DOHH2 (cell line): ENCODE measurements at regions not wholly inside any gene's neighbourhood (a gene's known extent, or its start where the extent isn't known, plus 50 kb on each side); places are given as distances from the start of the nearest gene placed in this dataset.

Experiments used
- H3F3A ChIP-seq: fragments of 200-600 bp; sonication (generic), shearing (Covaris generic); 2 replicates; pipeline ENCODE4 v1.6.0; 2016; ENCODE audit warnings: antibody characterized with exemption, mild to moderate bottlenecking; ENCODE audit not compliant: control insufficient read depth, insufficient read depth
- H3K27ac ChIP-seq: fragments of 200-600 bp; sonication (generic); 2 replicates; pipeline ENCODE4 v1.5.1; 2014; ENCODE audit warnings: low read depth, mild to moderate bottlenecking, low read length, moderate library complexity
- H3K27me3 ChIP-seq: fragments of 200-600 bp; sonication (generic); 2 replicates; pipeline ENCODE4 v1.6.1; 2014; ENCODE audit warnings: mild to moderate bottlenecking, low read length, mixed read lengths; ENCODE audit not compliant: control insufficient read depth
- H3K36me3 ChIP-seq: fragments of 200-600 bp; sonication (generic); 2 replicates; pipeline ENCODE4 v1.6.1; 2014; ENCODE audit warnings: mild to moderate bottlenecking, low read length, moderate library complexity, mixed read lengths; ENCODE audit not compliant: control insufficient read depth
- H3K4me1 ChIP-seq: fragments of 200-600 bp; sonication (generic); 2 replicates; pipeline ENCODE4 v1.6.1; 2014; ENCODE audit warnings: mild to moderate bottlenecking, low read length, mixed read lengths; ENCODE audit not compliant: control insufficient read depth
- H3K4me2 ChIP-seq: fragments of 200-600 bp; sonication (generic); 2 replicates; pipeline ENCODE4 v1.6.0; 2014; ENCODE audit warnings: mild to moderate bottlenecking, low read length, moderate library complexity
- H3K4me3 ChIP-seq: fragments of 200-600 bp; sonication (generic); 2 replicates; pipeline ENCODE4 v1.5.1; 2014; ENCODE audit warnings: mild to moderate bottlenecking, low read length, mixed read lengths
- H3K79me2 ChIP-seq: fragments of 200-600 bp; sonication (generic); 2 replicates; pipeline ENCODE4 v1.6.1; 2014; ENCODE audit warnings: mild to moderate bottlenecking, low read length, mixed read lengths; ENCODE audit not compliant: control insufficient read depth
- H3K9me2 ChIP-seq: fragments of 200-600 bp; sonication (generic); replicated peaks from 2 replicates; pipeline ENCODE4 v1.6.1; 2014; ENCODE audit warnings: mild to moderate bottlenecking, low read length, mixed read lengths; ENCODE audit not compliant: control insufficient read depth
- H3K9me3 ChIP-seq: fragments of 200-600 bp; sonication (generic); 2 replicates; pipeline ENCODE4 v1.6.1; 2014; ENCODE audit warnings: antibody characterized with exemption, low read length, mixed read lengths; ENCODE audit not compliant: control insufficient read depth, insufficient read depth
- H4K20me1 ChIP-seq: fragments of 200-600 bp; sonication (generic); 2 replicates; pipeline ENCODE4 v1.6.0; 2014; ENCODE audit warnings: low read depth, mild to moderate bottlenecking, antibody characterized with exemption, low read length, moderate library complexity; ENCODE audit not compliant: control insufficient read depth, insufficient read depth
- CTCF ChIP-seq: fragments of 200-600 bp; sonication (generic); IDR thresholded peaks from one replicate; pipeline ENCODE4 v1.5.1; 2014; ENCODE audit warnings: antibody characterized with exemption, mild to moderate bottlenecking, low read depth, low read length; ENCODE audit not compliant: poor library complexity, severe bottlenecking
- EZH2phosphoT487 ChIP-seq: fragments of 200-600 bp; sonication (generic); IDR thresholded peaks from 2 replicates; pipeline ENCODE4 v1.6.1; 2017; ENCODE audit warnings: borderline replicate concordance, mild to moderate bottlenecking, antibody characterized with exemption, low read length, moderate library complexity, mixed read lengths

- no peaks in the 10 kb centered on the region for H3K36me3 ChIP-seq
- H3K9me2 ChIP-seq, result no peaks in the 10 kb centered on the region
- H3K4me3 ChIP-seq, result no peak overlapping the region
- H3K27ac ChIP-seq, result no peak overlapping the region
- H3K9me3 ChIP-seq, result no peaks in the 10 kb centered on the region
- no peaks in the 10 kb centered on the region for H3K4me1 ChIP-seq
- no peak overlapping the region for H3K4me2 ChIP-seq
- no peaks in the 10 kb centered on the region for H3K27me3 ChIP-seq
- H3K79me2 ChIP-seq, result no peaks in the 10 kb centered on the region
- TF ChIP-seq CTCF, result no peak
- no peak for TF ChIP-seq EZH2phosphoT487
- H3F3A ChIP-seq, result no peaks in the 10 kb centered on the region
- H4K20me1 ChIP-seq, result no peaks in the 10 kb centered on the region
These were observed 417.9 kb downstream of the CDH7 start for GRCh38 chr18:66168685-66169235.

GRCh38 chr18:66167829-66168684, 417.2 kb downstream of the CDH7 start:
- Histone ChIP-seq H3F3A (no peaks in the 10 kb centered on the region), H3K4me1 (no peaks in the 10 kb centered on the region), H4K20me1 (no peaks in the 10 kb centered on the region), H3K4me2 (no peak overlapping the region), H3K27me3 (no peaks in the 10 kb centered on the region), H3K4me3 (no peak overlapping the region), H3K36me3 (no peaks in the 10 kb centered on the region), H3K9me2 (no peaks in the 10 kb centered on the region), H3K27ac (no peak overlapping the region), H3K79me2 (no peaks in the 10 kb centered on the region), H3K9me3 (no peaks in the 10 kb centered on the region)
- no peak for TF ChIP-seq CTCF
- no peak for TF ChIP-seq EZH2phosphoT487

GRCh38 chr18:66160007-66160406, 409.2 kb downstream of the CDH7 start:
- H3K79me2 ChIP-seq, result no peaks in the 10 kb centered on the region
- H4K20me1 ChIP-seq, result no peaks in the 10 kb centered on the region
- H3K9me2 ChIP-seq, result peaks cover 2% of the 10 kb centered on the region; the same call in 1 of the 2 replicates
- H3K27me3 ChIP-seq, result no peaks in the 10 kb centered on the region
- no peaks in the 10 kb centered on the region for H3K36me3 ChIP-seq
- no peaks in the 10 kb centered on the region for H3K4me1 ChIP-seq
- H3F3A ChIP-seq, result no peaks in the 10 kb centered on the region
- H3K27ac ChIP-seq, result no peak overlapping the region
- no peaks in the 10 kb centered on the region for H3K9me3 ChIP-seq
- no peak overlapping the region for H3K4me2 ChIP-seq
- no peak overlapping the region for H3K4me3 ChIP-seq
- TF ChIP-seq CTCF (no peak), EZH2phosphoT487 (no peak)
